IPS-NIHi11 (cell line): ENCODE measurements at regions not wholly inside any gene's neighbourhood (a gene's known extent, or its start where the extent isn't known, plus 50 kb on each side); places are given as distances from the start of the nearest gene placed in this dataset.
"Not testable (repeated sequence)": the region's sequence is repeated elsewhere in the genome, so short reads cannot be mapped to it uniquely, and the experiment has no call there.

Source experiments
- DNase-seq: peaks from one replicate; pipeline ENCODE4 v3.0.0; 2012; ENCODE audit warnings: mixed read lengths, low spot score

- DNase-seq, result no peak
Measured at GRCh38 chr14:85878874-85879273, 348.9 kb downstream of the FLRT2 start.

- no peak for DNase-seq
Measured at GRCh38 chr14:85873006-85873405, 343.1 kb downstream of the FLRT2 start.

- DNase-seq, result peak; percentile 34
Measured at GRCh38 chr14:85867450-85867849, 337.5 kb downstream of the FLRT2 start.

- DNase-seq, result no peak
Measured at GRCh38 chr14:85865701-85866100, 335.8 kb downstream of the FLRT2 start.

GRCh38 chr14:85858634-85859033 lies 328.7 kb downstream of the FLRT2 start:
- DNase-seq, result no peak

GRCh38 chr14:85856430-85856829 lies 326.5 kb downstream of the FLRT2 start:
- no peak for DNase-seq

GRCh38 chr14:85853996-85854526 lies 324.1 kb downstream of the FLRT2 start:
- DNase-seq, result no peak

GRCh38 chr14:85852906-85853305 lies 323.0 kb downstream of the FLRT2 start:
- DNase-seq, result no peak

- not testable (repeated sequence) for DNase-seq
Measured at GRCh38 chr14:85852123-85852522, 322.2 kb downstream of the FLRT2 start.

- not testable (repeated sequence) for DNase-seq
Measured at GRCh38 chr14:85830549-85830948, 300.6 kb downstream of the FLRT2 start.

- DNase-seq, result not testable (repeated sequence)
Measured at GRCh38 chr14:85829601-85830000, 299.7 kb downstream of the FLRT2 start.

GRCh38 chr14:85824526-85824925 lies 294.6 kb downstream of the FLRT2 start:
- no peak for DNase-seq

- DNase-seq, result no peak
Measured at GRCh38 chr14:85822236-85822635, 292.3 kb downstream of the FLRT2 start.

GRCh38 chr14:85817430-85817829 lies 287.5 kb downstream of the FLRT2 start:
- DNase-seq, result no peak

GRCh38 chr14:85813040-85813439 lies 283.1 kb downstream of the FLRT2 start:
- no peak for DNase-seq

- DNase-seq, result no peak
Measured at GRCh38 chr14:85811340-85811739, 281.4 kb downstream of the FLRT2 start.

- DNase-seq, result no peak
Measured at GRCh38 chr14:85799668-85800067, 269.7 kb downstream of the FLRT2 start.

- DNase-seq, result no peak
Measured at GRCh38 chr14:85798856-85799255, 268.9 kb downstream of the FLRT2 start.

- no peak for DNase-seq
Measured at GRCh38 chr14:85793533-85793932, 263.6 kb downstream of the FLRT2 start.

- no peak for DNase-seq
Measured at GRCh38 chr14:85789506-85789905, 259.6 kb downstream of the FLRT2 start.

GRCh38 chr14:85788470-85789233 lies 258.7 kb downstream of the FLRT2 start:
- DNase-seq, result no peak

- no peak for DNase-seq
Measured at GRCh38 chr14:85766295-85766694, 236.4 kb downstream of the FLRT2 start.

- no peak for DNase-seq
Measured at GRCh38 chr14:85764822-85765221, 234.9 kb downstream of the FLRT2 start.

GRCh38 chr14:85762526-85762925 lies 232.6 kb downstream of the FLRT2 start:
- no peak for DNase-seq
